Cardiac fibroblast (primary cell): ENCODE measurements at regions not wholly inside any gene's neighbourhood (a gene's known extent, or its start where the extent isn't known, plus 50 kb on each side); places are given as distances from the start of the nearest gene placed in this dataset.

Experiments
- DNase-seq, 2 donors: peaks; one replicate each; pipeline versions ENCODE4 v3.0.0 to v3.0.0-alpha.2; 2010; ENCODE audit warnings: low read depth in 2 of 2
- H3K4me3 ChIP-seq, 2 donors: replicated peaks in 1 of 2; 1 replicate in 1 of 2; 2 replicates in 1 of 2; pipeline ENCODE4 v1.5.1; 2011; ENCODE audit warnings: low read depth in 2 of 2, low read length in 2 of 2, mild to moderate bottlenecking in 2 of 2, moderate library complexity in 1 of 2
- CTCF ChIP-seq: IDR thresholded peaks from one replicate; pipeline ENCODE4 v1.5.1; 2011; ENCODE audit warnings: low read depth, mild to moderate bottlenecking, low read length, inconsistent platforms

DNA sequence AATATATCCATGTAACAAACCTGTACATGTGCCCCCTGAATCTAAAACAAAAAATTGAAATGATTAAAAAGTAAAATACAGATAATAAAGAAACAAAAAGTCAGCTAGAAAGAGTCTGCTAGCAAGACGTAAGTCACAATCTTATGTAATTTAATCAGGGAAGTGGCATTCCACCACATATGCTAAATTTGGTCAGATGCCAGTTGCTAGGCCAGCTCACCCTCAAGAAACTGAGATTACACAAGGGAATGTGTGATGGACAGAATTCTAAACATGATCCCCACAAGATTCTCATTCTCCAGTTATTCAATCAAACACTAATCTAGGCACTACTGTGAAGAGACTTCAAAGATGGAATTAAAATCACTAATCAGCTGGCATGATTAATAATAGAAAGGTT lies 689.3 kb downstream of the CENPC start:
- no peak for TF ChIP-seq CTCF
- H3K4me3 ChIP-seq: no peak overlapping the region
- DNase-seq: peak; percentile 11 to 13

DNA sequence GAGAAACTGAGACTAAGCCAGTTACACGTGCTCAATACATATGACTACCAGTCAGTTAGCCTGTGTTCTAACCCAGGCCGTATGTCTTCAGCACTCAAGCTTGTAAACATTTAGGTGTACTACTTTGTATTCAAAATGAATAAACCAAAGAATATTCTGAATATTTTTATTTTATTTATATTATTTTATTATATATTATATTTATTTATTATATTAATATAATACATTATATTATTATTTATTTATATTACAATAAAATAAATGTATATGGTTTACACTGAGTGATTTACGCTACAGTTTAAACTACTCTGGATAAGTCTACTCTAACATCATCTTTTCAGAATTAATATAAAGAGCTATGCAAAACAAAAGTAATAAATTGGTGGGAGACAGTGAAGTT lies 691.5 kb downstream of the CENPC start:
- no peak overlapping the region for H3K4me3 ChIP-seq
- no peak for DNase-seq
- TF ChIP-seq CTCF: no peak

GRCh38 chr4:66852843-66853242 lies 692.5 kb downstream of the CENPC start:
- no peak for TF ChIP-seq CTCF
- peak in 1 of 2 donors; percentile 1 for DNase-seq
- no peak overlapping the region for H3K4me3 ChIP-seq

GRCh38 chr4:66849596-66849995 lies 695.7 kb downstream of the CENPC start:
- TF ChIP-seq CTCF: no peak
- no peak overlapping the region for H3K4me3 ChIP-seq
- DNase-seq: no peak

DNA sequence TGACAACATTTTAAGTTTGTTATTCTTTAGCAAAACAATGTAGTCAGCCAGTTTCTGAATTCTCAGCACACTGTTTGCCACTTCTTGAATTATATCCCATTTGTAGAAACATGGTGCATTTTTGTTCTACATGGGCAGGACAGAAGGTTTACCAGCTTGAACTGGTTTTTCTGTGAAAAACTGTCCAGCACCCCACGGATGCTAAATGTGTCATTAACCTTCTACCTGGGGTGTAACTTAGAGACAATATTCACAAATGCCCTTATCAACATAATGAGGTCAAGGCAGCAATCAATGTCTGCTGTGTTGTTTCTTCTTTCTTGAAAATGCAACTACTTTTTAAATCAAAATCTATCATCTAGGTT lies 702.6 kb downstream of the CENPC start:
- DNase-seq: no peak
- TF ChIP-seq CTCF: no peak
- no peak overlapping the region for H3K4me3 ChIP-seq

DNA sequence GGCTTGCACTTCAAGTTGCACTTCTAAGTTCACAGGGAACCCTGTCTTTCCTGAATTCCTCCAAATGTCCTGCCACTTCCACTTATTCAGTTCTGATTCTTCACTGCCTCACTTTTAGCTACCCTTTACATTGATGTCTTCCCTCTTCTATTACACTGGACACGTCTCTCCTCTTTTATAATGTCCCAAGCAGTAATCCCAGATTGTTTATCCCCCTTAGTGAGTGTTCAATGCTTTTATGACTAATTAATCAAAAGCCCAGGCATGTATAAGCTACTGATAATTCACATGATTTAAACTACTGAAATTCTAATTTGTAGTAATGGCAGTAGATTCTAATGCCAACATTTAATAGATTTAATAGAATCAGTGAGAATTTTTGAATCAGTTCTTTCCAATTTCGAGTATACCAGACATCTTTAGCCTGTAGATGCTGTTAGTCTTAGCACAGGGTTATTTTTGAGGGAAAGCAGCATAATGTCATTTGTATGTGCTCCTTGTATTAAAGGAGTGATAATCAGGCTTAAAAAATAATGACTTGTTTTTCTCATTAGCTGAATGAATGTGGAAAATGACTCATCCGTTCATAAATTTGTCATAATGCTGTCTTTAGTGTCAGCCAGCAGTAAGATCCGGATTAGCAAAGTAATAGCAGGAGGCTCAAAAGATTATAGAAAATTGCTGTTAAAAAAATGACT lies 703.1 kb downstream of the CENPC start:
- no peak overlapping the region for H3K4me3 ChIP-seq
- no peak for TF ChIP-seq CTCF
- no peak for DNase-seq

GRCh38 chr4:66840178-66840577 lies 705.1 kb downstream of the CENPC start:
- no peak for DNase-seq
- no peak overlapping the region for H3K4me3 ChIP-seq
- TF ChIP-seq CTCF: no peak
